Loucy (cell line): ENCODE measurements at regions not wholly inside any gene's neighbourhood (a gene's known extent, or its start where the extent isn't known, plus 50 kb on each side); places are given as distances from the start of the nearest gene placed in this dataset.

Experiments used
- H2AFZ ChIP-seq: fragments of 200-600 bp; sonication (generic); 2 replicates; pipeline ENCODE4 v1.6.0; 2016; ENCODE audit warnings: antibody characterized with exemption, mild to moderate bottlenecking, low read length, moderate library complexity
- H3F3A ChIP-seq: fragments of 200-600 bp; 2 replicates; pipeline ENCODE4 v1.6.0; 2016; ENCODE audit warnings: antibody characterized with exemption, low read depth, mild to moderate bottlenecking
- H3K27me3 ChIP-seq: fragments of 200-600 bp; sonication (generic); 2 replicates; pipeline ENCODE4 v1.6.1; 2014; ENCODE audit warnings: low read length, mild to moderate bottlenecking; ENCODE audit not compliant: insufficient read depth, poor library complexity, severe bottlenecking
- H3K36me3 ChIP-seq: fragments of 200-600 bp; sonication (generic); 2 replicates; pipeline ENCODE4 v1.6.1; 2016; ENCODE audit warnings: low read length; ENCODE audit not compliant: insufficient read depth
- H3K4me1 ChIP-seq: fragments of 200-600 bp; sonication (generic); 2 replicates; pipeline ENCODE4 v1.5.1; 2014; ENCODE audit warnings: low read length, mild to moderate bottlenecking; ENCODE audit not compliant: insufficient read depth, poor library complexity, severe bottlenecking
- H3K4me2 ChIP-seq: fragments of 200-600 bp; sonication (generic); 2 replicates; pipeline ENCODE4 v1.6.0; 2014; ENCODE audit warnings: antibody characterized with exemption, low read length, low read depth, mild to moderate bottlenecking; ENCODE audit not compliant: poor library complexity, severe bottlenecking
- H3K4me3 ChIP-seq: fragments of 200-600 bp; sonication (generic); 2 replicates; pipeline ENCODE4 v1.5.1; 2014; ENCODE audit warnings: low read length, mild to moderate bottlenecking, mixed read lengths; ENCODE audit not compliant: poor library complexity, severe bottlenecking
- H3K79me2 ChIP-seq: fragments of 200-600 bp; sonication (generic); 2 replicates; pipeline ENCODE4 v1.6.1; 2014; ENCODE audit warnings: low read length; ENCODE audit not compliant: insufficient read depth
- H3K9ac ChIP-seq: fragments of 200-600 bp; sonication (generic); 2 replicates; pipeline ENCODE4 v1.6.0; 2014; ENCODE audit warnings: mild to moderate bottlenecking, low read depth, low read length, moderate library complexity; ENCODE audit not compliant: poor library complexity, severe bottlenecking
- H3K9me2 ChIP-seq: fragments of 200-600 bp; sonication (generic); replicated peaks from 2 replicates; pipeline ENCODE4 v1.6.1; 2016; ENCODE audit warnings: low read depth, low read length, mixed read lengths
- H3K9me3 ChIP-seq: fragments of 200-600 bp; sonication (generic); 2 replicates; pipeline ENCODE4 v1.6.1; 2014; ENCODE audit warnings: mild to moderate bottlenecking, antibody characterized with exemption, low read length, low read depth; ENCODE audit not compliant: insufficient read depth
- H4K20me1 ChIP-seq: fragments of 200-600 bp; sonication (generic); 2 replicates; pipeline ENCODE4 v1.6.0; 2014; ENCODE audit warnings: antibody characterized with exemption, low read length, mild to moderate bottlenecking; ENCODE audit not compliant: insufficient read depth, poor library complexity, severe bottlenecking
- CTCF ChIP-seq: fragments of 200-600 bp; sonication (generic); conservative IDR thresholded peaks from 2 replicates; pipeline ENCODE4 v1.5.1; 2014; ENCODE audit warnings: mild to moderate bottlenecking, antibody characterized with exemption, low read length
- EZH2phosphoT487 ChIP-seq: fragments of 200-600 bp; IDR thresholded peaks from 2 replicates; pipeline ENCODE4 v1.6.1; 2018; ENCODE audit warnings: antibody characterized with exemption, mild to moderate bottlenecking, moderate library complexity, borderline replicate concordance

- Histone ChIP-seq H3K4me2 (no peak overlapping the region), H3K9ac (no peak overlapping the region), H3K79me2 (no peaks in the 10 kb centered on the region), H3K27me3 (no peaks in the 10 kb centered on the region), H3K4me1 (no peaks in the 10 kb centered on the region), H3F3A (no peaks in the 10 kb centered on the region), H2AFZ (no peak overlapping the region), H3K9me2 (no peaks in the 10 kb centered on the region), H4K20me1 (no peaks in the 10 kb centered on the region), H3K9me3 (no peaks in the 10 kb centered on the region), H3K4me3 (no peak overlapping the region), H3K36me3 (no peaks in the 10 kb centered on the region)
- TF ChIP-seq CTCF (no peak), EZH2phosphoT487 (no peak)
Observed at GRCh38 chr2:122251566-122251965, 496.1 kb downstream of the TSN start.

GRCh38 chr2:122255924-122256323, 500.5 kb downstream of the TSN start:
- H3K9ac ChIP-seq = no peak overlapping the region
- H3K79me2 ChIP-seq = no peaks in the 10 kb centered on the region
- TF ChIP-seq EZH2phosphoT487 (no peak), CTCF (no peak)
- no peaks in the 10 kb centered on the region for H3K4me1 ChIP-seq
- H3K4me3 ChIP-seq = no peak overlapping the region
- H4K20me1 ChIP-seq = no peaks in the 10 kb centered on the region
- H3K4me2 ChIP-seq = no peak overlapping the region
- no peaks in the 10 kb centered on the region for H3K9me3 ChIP-seq
- no peaks in the 10 kb centered on the region for H3K27me3 ChIP-seq
- no peaks in the 10 kb centered on the region for H3K36me3 ChIP-seq
- no peaks in the 10 kb centered on the region for H3K9me2 ChIP-seq
- no peak overlapping the region for H2AFZ ChIP-seq
- H3F3A ChIP-seq = no peaks in the 10 kb centered on the region

- H3K4me3 ChIP-seq = no peak overlapping the region
- no peaks in the 10 kb centered on the region for H3K27me3 ChIP-seq
- no peaks in the 10 kb centered on the region for H4K20me1 ChIP-seq
- H3K79me2 ChIP-seq = no peaks in the 10 kb centered on the region
- H3K9ac ChIP-seq = no peak overlapping the region
- no peaks in the 10 kb centered on the region for H3K9me3 ChIP-seq
- no peaks in the 10 kb centered on the region for H3K4me1 ChIP-seq
- no peak for TF ChIP-seq EZH2phosphoT487
- TF ChIP-seq CTCF = no peak
- no peaks in the 10 kb centered on the region for H3F3A ChIP-seq
- H3K36me3 ChIP-seq = no peaks in the 10 kb centered on the region
- H3K4me2 ChIP-seq = no peak overlapping the region
- no peak overlapping the region for H2AFZ ChIP-seq
- H3K9me2 ChIP-seq = no peaks in the 10 kb centered on the region
Observed at GRCh38 chr2:122261911-122262310, 506.5 kb downstream of the TSN start.
